Transverse colon (tissue), 4 donors: ENCODE measurements at regions not wholly inside any gene's neighbourhood (a gene's known extent, or its start where the extent isn't known, plus 50 kb on each side); places are given as distances from the start of the nearest gene placed in this dataset.

Source experiments
- DNase-seq: peaks from one replicate; pipeline ENCODE4 v3.0.0-alpha.2; 2019
- H3K27ac ChIP-seq, 4 donors: fragments of 200-600 bp; sonication (generic); 2 replicates each; pipeline ENCODE4 v1.5.1; 2016 to 2018; ENCODE audit warnings: inconsistent platforms in 4 of 4
- H3K27me3 ChIP-seq: fragments of 200-600 bp; sonication (generic); 2 replicates; pipeline ENCODE4 v1.5.1; 2017; ENCODE audit warnings: inconsistent platforms
- H3K36me3 ChIP-seq, 4 donors: fragments of 200-600 bp; sonication (generic); 2 replicates each; pipeline ENCODE4 v1.5.1; 2017 to 2019; ENCODE audit warnings: inconsistent platforms in 4 of 4
- H3K4me1 ChIP-seq, 4 donors: fragments of 200-600 bp; sonication (generic); 2 replicates each; pipeline ENCODE4 v1.5.1; 2017 to 2020; ENCODE audit warnings: inconsistent platforms in 4 of 4
- H3K4me3 ChIP-seq, 4 donors: fragments of 200-600 bp; sonication (generic); 1 replicate in 1 of 4; 2 replicates in 3 of 4; pipeline versions ENCODE4 v1.5.1 to v1.6.1; 2017 to 2019; ENCODE audit warnings: inconsistent platforms in 4 of 4
- H3K9me3 ChIP-seq, 2 donors: fragments of 200-600 bp; sonication (generic); 2 replicates each; pipeline ENCODE4 v1.5.1; 2017 to 2019; ENCODE audit warnings: inconsistent platforms in 2 of 2
- EP300 ChIP-seq: sonication (generic); formaldehyde crosslinking; IDR thresholded peaks from one replicate; pipeline ENCODE4 v1.6.1; 2017; ENCODE audit warnings: antibody characterized with exemption, low read depth
- POLR2A ChIP-seq: fragments of 450-650 bp; IDR thresholded peaks from one replicate; pipeline ENCODE4 v1.6.1; 2016; ENCODE audit warnings: antibody characterized with exemption, mild to moderate bottlenecking, moderate library complexity
- POLR2AphosphoS5 ChIP-seq, 3 donors: sonication (generic); formaldehyde crosslinking; IDR thresholded peaks; one replicate each; pipeline ENCODE4 v1.6.1; 2016; ENCODE audit warnings: antibody characterized with exemption in 3 of 3
- WGBS, 2 donors: methylation state at CpG; one replicate each; pipeline ENCODE4 v1.1.5; 2018; ENCODE audit warnings: low coverage in 1 of 2; 5-methylcytosine and 5-hydroxymethylcytosine counted together
- in situ Hi-C, 4 donors: fragments of 200-750 bp; cut with MboI; loops; one replicate each; pipeline versions ENCODE4 v1.15.0 to v1.15.1; 2017; ENCODE audit warnings: low sequenced_read_pairs in 3 of 4, low pct_ligation_motif_present in 1 of 4, low pct_unique_long_range_greater_than_20kb in 1 of 4
- intact Hi-C: fragments of 100-400 bp; cut with DNase I; formaldehyde crosslinking; loops from one replicate; pipeline ENCODE4 v1.15.1; 2023; ENCODE audit warnings: low total_unique reads
- TF ChIP-seq, protein P1 (sequence below), 5 experiments: fragments of 200-600 bp in 3 of 5; fragments of 450-650 bp in 2 of 5; sonication (generic) in 3 of 5; IDR thresholded peaks; 1 replicate in 2 of 5; 2 replicates in 3 of 5; pipeline ENCODE4 v1.5.1; 2016 to 2017; ENCODE audit warnings: antibody characterized with exemption in 5 of 5, inconsistent platforms in 3 of 5, mild to moderate bottlenecking in 2 of 5, moderate library complexity in 1 of 5

DNA sequence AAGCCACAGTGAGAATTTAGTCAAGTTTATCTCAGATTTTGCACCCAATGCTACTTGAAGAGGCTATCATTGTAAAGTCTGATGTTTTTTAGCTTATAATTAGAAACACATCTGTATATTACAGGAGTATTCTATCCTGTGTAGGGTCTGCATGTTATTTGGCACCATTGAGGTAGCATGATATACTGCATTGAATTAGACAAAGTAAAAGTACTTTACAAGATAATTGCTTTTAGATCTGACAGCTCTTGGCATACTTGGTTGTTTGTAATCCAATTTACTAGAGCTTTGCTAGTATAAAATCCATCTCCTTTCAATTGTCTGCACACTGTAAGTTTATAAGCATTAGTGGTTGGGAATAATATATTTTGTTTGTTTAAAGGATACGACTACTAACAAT lies 714.3 kb downstream of the ANKRD7 start:
- no peaks in the 10 kb centered on the region for H3K9me3 ChIP-seq
- H3K27ac ChIP-seq, result no peak overlapping the region
- intact Hi-C loops, result no loop called here
- TF ChIP-seq POLR2AphosphoS5 (IDR thresholded peaks at IDR 0.05), result no peak
- TF ChIP-seq, protein P1, sequence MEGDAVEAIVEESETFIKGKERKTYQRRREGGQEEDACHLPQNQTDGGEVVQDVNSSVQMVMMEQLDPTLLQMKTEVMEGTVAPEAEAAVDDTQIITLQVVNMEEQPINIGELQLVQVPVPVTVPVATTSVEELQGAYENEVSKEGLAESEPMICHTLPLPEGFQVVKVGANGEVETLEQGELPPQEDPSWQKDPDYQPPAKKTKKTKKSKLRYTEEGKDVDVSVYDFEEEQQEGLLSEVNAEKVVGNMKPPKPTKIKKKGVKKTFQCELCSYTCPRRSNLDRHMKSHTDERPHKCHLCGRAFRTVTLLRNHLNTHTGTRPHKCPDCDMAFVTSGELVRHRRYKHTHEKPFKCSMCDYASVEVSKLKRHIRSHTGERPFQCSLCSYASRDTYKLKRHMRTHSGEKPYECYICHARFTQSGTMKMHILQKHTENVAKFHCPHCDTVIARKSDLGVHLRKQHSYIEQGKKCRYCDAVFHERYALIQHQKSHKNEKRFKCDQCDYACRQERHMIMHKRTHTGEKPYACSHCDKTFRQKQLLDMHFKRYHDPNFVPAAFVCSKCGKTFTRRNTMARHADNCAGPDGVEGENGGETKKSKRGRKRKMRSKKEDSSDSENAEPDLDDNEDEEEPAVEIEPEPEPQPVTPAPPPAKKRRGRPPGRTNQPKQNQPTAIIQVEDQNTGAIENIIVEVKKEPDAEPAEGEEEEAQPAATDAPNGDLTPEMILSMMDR (IDR thresholded peaks at IDR 0.05), result no peak
- TF ChIP-seq EP300, result no peak
- TF ChIP-seq POLR2A, result no peak
- WGBS, 2 donors, result 57 to 78% methylated on average over 1 of the region's 1 CpG
- H3K4me3 ChIP-seq, result no peak overlapping the region
- no peaks in the 10 kb centered on the region for H3K27me3 ChIP-seq
- no peaks in the 10 kb centered on the region for H3K36me3 ChIP-seq
- no peak for DNase-seq
- in situ Hi-C loops, result no loop called here
- H3K4me1 ChIP-seq, result no peaks in the 10 kb centered on the region

DNA sequence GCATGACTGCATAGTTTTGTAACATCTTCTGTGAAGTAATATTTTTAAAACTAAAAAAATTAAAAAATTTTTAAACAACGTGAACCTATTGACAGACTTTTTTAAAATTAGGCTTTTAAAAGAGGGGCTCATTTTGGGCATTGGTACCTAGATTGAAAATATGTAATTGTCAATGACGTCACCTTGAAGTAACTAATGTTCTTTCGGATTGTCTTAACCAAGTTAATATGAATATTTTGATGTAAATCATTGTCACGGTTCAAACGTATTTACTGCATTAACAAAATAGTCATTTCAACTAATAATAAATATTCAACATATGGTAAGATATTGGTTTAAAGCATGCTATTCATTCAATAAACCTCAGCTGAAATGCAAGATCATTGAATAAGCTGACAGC lies 719.8 kb downstream of the ANKRD7 start:
- Histone ChIP-seq H3K9me3 (no peaks in the 10 kb centered on the region), H3K4me1 (no peaks in the 10 kb centered on the region), H3K27me3 (no peaks in the 10 kb centered on the region), H3K27ac (no peak overlapping the region), H3K36me3 (no peaks in the 10 kb centered on the region), H3K4me3 (no peak overlapping the region)
- in situ Hi-C loops, result no loop called here
- TF ChIP-seq POLR2A (no peak), POLR2AphosphoS5 (IDR thresholded peaks at IDR 0.05) (no peak), EP300 (no peak)
- TF ChIP-seq, protein P1 (IDR thresholded peaks at IDR 0.05), result no peak
- DNase-seq, result no peak
- 84 to 89% methylated on average over 5 of the region's 5 CpGs for WGBS, 2 donors
- intact Hi-C loops, result no loop called here

DNA sequence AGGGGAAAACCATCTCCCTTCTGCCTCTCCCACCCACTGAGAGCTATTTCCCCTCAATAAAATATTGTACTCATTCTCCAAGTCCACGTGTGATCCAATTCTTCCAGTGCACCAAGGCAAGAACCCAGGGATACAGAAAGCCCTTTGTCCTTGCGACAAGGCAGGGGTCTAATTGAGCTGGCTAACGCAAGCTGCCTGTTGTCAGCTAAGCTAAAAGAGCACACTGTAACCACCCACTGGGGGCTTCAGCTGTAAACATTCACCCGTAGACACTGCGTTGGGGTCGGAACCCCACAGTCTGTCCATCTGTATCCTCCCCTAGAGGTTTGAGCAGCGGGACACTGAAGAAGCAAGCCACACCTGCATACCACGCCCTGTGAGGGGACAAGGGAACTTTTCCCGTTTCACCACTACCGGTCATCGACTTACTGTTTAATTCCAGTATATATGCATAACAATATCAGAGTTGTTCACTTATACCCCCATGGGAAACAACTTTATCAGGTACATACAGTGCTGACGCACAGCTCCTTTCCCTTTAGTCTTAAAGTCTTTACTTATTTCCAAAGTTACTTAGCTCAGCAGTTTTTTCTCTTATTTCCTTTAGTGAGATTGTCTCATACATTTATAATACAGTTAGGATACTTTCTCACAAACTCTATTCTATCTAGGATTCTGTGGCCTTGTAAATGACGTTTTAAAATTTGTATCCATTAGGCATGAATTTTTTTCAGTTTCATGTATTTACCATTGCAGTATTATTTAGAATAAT lies 721.6 kb downstream of the ANKRD7 start:
- Histone ChIP-seq H3K4me3 (no peak overlapping the region), H3K27me3 (no peaks in the 10 kb centered on the region), H3K36me3 (no peaks in the 10 kb centered on the region), H3K27ac (no peak overlapping the region), H3K9me3 (no peaks in the 10 kb centered on the region), H3K4me1 (no peaks in the 10 kb centered on the region)
- in situ Hi-C loops (no loop called here), intact Hi-C loops (no loop called here)
- no peak for TF ChIP-seq EP300
- no peak for TF ChIP-seq POLR2AphosphoS5 (IDR thresholded peaks at IDR 0.05)
- TF ChIP-seq POLR2A, result no peak
- TF ChIP-seq, protein P1 (IDR thresholded peaks at IDR 0.05), result no peak
- 82 to 96% methylated on average over 4 to 13 of the region's 13 CpGs for WGBS, 2 donors
- DNase-seq, result no peak

DNA sequence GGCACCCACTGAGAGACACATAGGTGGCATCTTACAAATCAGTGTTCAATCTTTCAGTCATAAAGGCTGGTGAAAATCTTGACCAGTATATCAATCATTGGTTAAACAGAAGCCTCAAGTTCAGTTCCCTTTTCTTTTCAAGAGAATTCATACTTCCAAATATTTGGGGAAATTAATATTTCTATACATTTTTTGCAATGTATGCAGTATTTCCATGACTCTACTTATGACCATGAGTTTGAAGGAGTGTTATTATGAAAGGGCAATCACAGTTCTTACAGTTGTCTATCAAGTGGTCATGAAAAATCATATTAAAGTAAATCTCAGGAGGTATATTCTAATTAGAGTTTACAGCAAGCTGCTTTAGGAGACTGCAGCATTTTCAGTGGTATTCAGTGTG lies 724.0 kb downstream of the ANKRD7 start:
- Histone ChIP-seq H3K27ac (no peak overlapping the region), H3K4me3 (no peak overlapping the region), H3K36me3 (no peaks in the 10 kb centered on the region), H3K9me3 (no peaks in the 10 kb centered on the region), H3K27me3 (no peaks in the 10 kb centered on the region), H3K4me1 (no peaks in the 10 kb centered on the region)
- intact Hi-C loops, result no loop called here
- no peak for DNase-seq
- in situ Hi-C loops, result no loop called here
- TF ChIP-seq POLR2A, result no peak
- TF ChIP-seq, protein P1 (IDR thresholded peaks at IDR 0.05), result no peak
- TF ChIP-seq EP300, result no peak
- TF ChIP-seq POLR2AphosphoS5 (IDR thresholded peaks at IDR 0.05), result no peak
